ENCODE measurements at regions not wholly inside any gene's neighbourhood (a gene's known extent, or its start where the extent isn't known, plus 50 kb on each side); places are given as distances from the start of the nearest gene placed in this dataset.

GRCh38 chr7:132065989-132066603 is 509.7 kb upstream of the PODXL start:
- POLR2A ChIA-PET, result no interaction called here
- dilution Hi-C loops (cut with MboI; ENCODE audit: extremely low pct_ligation_motif_present, low sequenced_read_pairs), result no loop called here
- no peak for FAIRE-seq
- Histone ChIP-seq H2AFZ (ENCODE audit: low read depth, low read length) (peak overlapping the region; percentile 56), H4K20me1 (replicated peaks; ENCODE audit: control insufficient read depth, extremely low read depth, insufficient read depth, low read length) (no peaks in the 10 kb centered on the region), H3K27me3 (ENCODE audit: control insufficient read depth in 2 of 2, insufficient read depth in 2 of 2, low read length in 2 of 2) (no peaks in the 10 kb centered on the region), H3K9me1 (replicated peaks; ENCODE audit: control insufficient read depth, extremely low read depth, insufficient read depth, low read length) (no peaks in the 10 kb centered on the region), H3K4me3 (replicated peaks in 1 of 3; ENCODE audit: insufficient read depth in 1 of 3, low read depth in 1 of 3, low read length in 3 of 3) (no peak overlapping the region), H3K27ac (ENCODE audit: insufficient read depth, low read depth, low read length) (peak overlapping the region; percentile 80), H3K9ac (replicated peaks; ENCODE audit: extremely low read depth, insufficient read depth, low read length) (peak overlapping the region; percentile 61), H3K36me3 (ENCODE audit: control insufficient read depth in 2 of 2, extremely low read depth in 1 of 2, insufficient read depth in 2 of 2, low read length in 2 of 2) (no peaks in the 10 kb centered on the region), H3K4me2 (ENCODE audit: insufficient read depth, low read length) (peak overlapping the region; percentile 44), H3K79me2 (ENCODE audit: control insufficient read depth, insufficient read depth, low read length) (no peaks in the 10 kb centered on the region), H3K4me1 (ENCODE audit: control insufficient read depth, extremely low read depth, insufficient read depth, low read length) (peaks cover 15% of the 10 kb centered on the region), H3K9me3 (replicated peaks; ENCODE audit: control insufficient read depth, insufficient read depth, low read length) (no peaks in the 10 kb centered on the region)
- BruUV-seq (replicated peaks), result TSS peak; percentile 62
- intact Hi-C loops (cut with micrococcal nuclease), result loop anchor here (1.0 to 10.0 kb wide), 4 partner anchors 81 to 509 kb away; partner anchors contain the start of gene PLXNA4
- TF ChIP-seq POLR2AphosphoS5 (IDR thresholded peaks at IDR 0.05; ENCODE audit: insufficient read depth, low read depth, low read length) (no peak), MAX (IDR thresholded peaks at IDR 0.05; ENCODE audit: insufficient read depth, insufficient read length) (no peak), CTCF (IDR thresholded peaks at IDR 0.05; ENCODE audit: extremely low read depth in 1 of 2, insufficient read depth in 1 of 2, low read depth in 1 of 2, low read length in 2 of 2) (no peak), JUN (IDR thresholded peaks at IDR 0.05; ENCODE audit: borderline replicate concordance, insufficient read depth, insufficient read length, low read depth) (no peak), POLR2A (IDR thresholded peaks at IDR 0.05; ENCODE audit: low read depth, low read length) (no peak)
- DNase-seq (ENCODE audit: low read depth, low spot score), result no peak
- CTCF ChIA-PET, result interaction anchor here (1.1 to 1.2 kb wide), 2 partner anchors 79 to 514 kb away, joined by 3 read pairs; no protein-coding TSS in a partner anchor
